Breast epithelium (tissue), 4 donors: ENCODE measurements at regions not wholly inside any gene's neighbourhood (a gene's known extent, or its start where the extent isn't known, plus 50 kb on each side); places are given as distances from the start of the nearest gene placed in this dataset.

Experiments
- DNase-seq, 2 donors: peaks; one replicate each; pipeline ENCODE4 v3.0.0-alpha.2; 2019; ENCODE audit warnings: low spot score in 2 of 2
- H3K27ac ChIP-seq, 2 donors: fragments of 200-600 bp; sonication (generic) in 1 of 2; one replicate each; pipeline ENCODE4 v1.5.1; 2016 to 2019; ENCODE audit warnings: mild to moderate bottlenecking in 1 of 2
- H3K27me3 ChIP-seq, 2 donors: fragments of 200-600 bp; sonication (generic) in 1 of 2; one replicate each; pipeline versions ENCODE4 v1.5.1 to v1.6.0; 2017 to 2019; ENCODE audit warnings: control low read depth in 1 of 2, mild to moderate bottlenecking in 1 of 2
- H3K36me3 ChIP-seq: fragments of 200-600 bp; one replicate; pipeline ENCODE4 v1.5.1; 2019
- H3K4me1 ChIP-seq, 2 donors: fragments of 200-600 bp; sonication (generic); one replicate each; pipeline ENCODE4 v1.5.1; 2016 to 2019; ENCODE audit warnings: control low read depth in 1 of 2
- H3K4me3 ChIP-seq, 3 donors: fragments of 200-600 bp; sonication (generic); 1 replicate in 2 of 3; 2 replicates in 1 of 3; pipeline ENCODE4 v1.5.1; 2016 to 2019; ENCODE audit warnings: mild to moderate bottlenecking in 3 of 3, moderate library complexity in 2 of 3
- H3K9me3 ChIP-seq, 2 donors: fragments of 200-600 bp; sonication (generic) in 1 of 2; one replicate each; pipeline ENCODE4 v1.5.1; 2016 to 2019; ENCODE audit warnings: control low read depth in 1 of 2
- CTCF ChIP-seq, 3 donors: fragments of 450-650 bp; IDR thresholded peaks; one replicate each; pipeline ENCODE4 v1.5.1; 2016 to 2017; ENCODE audit warnings: antibody characterized with exemption in 3 of 3, mild to moderate bottlenecking in 3 of 3, moderate library complexity in 3 of 3
- POLR2A ChIP-seq: fragments of 450-650 bp; IDR thresholded peaks from one replicate; pipeline ENCODE4 v1.6.1; 2016; ENCODE audit warnings: antibody characterized with exemption, mild to moderate bottlenecking, moderate library complexity
- POLR2AphosphoS5 ChIP-seq, 3 donors: sonication (generic); formaldehyde crosslinking; IDR thresholded peaks; one replicate each; pipeline ENCODE4 v1.6.1; 2017; ENCODE audit warnings: antibody characterized with exemption in 3 of 3
- intact Hi-C: fragments of 100-400 bp; cut with DNase I; formaldehyde crosslinking; loops from one replicate; pipeline ENCODE4 v1.15.1; 2023; ENCODE audit warnings: low total_unique reads

GRCh38 chr4:22984390-22984789, 291.7 kb downstream of the GBA3 start:
- Histone ChIP-seq H3K27me3 (no peaks in the 10 kb centered on the region), H3K36me3 (no peaks in the 10 kb centered on the region), H3K4me1 (no peaks in the 10 kb centered on the region), H3K4me3 (no peak overlapping the region), H3K9me3 (peaks cover 0 to 14% of the 10 kb centered on the region in 2 donors), H3K27ac (no peak overlapping the region)
- intact Hi-C loops: no loop called here
- TF ChIP-seq POLR2AphosphoS5 (IDR thresholded peaks at IDR 0.05): no peak
- DNase-seq: no peak

DNA sequence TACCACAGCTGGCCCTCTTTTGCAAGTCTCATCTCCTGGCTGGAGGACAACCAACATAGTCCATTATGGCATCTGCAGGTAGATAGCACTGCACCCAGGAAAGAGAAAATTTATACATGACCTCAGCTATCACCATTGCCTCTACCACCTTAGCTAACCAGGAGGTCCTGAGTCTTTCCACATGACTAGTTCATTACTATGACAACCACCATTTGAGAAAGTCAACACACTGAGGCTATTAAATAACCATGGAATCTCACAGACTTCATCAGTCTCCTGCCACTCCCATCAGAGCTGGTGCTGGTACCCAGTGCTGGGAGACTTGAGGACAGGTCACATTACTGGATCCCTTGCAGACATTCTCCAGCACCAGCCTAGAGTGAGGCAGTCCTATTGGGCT, 285.9 kb downstream of the GBA3 start:
- TF ChIP-seq POLR2AphosphoS5 (IDR thresholded peaks at IDR 0.05) (no peak), CTCF (IDR thresholded peaks at IDR 0.05) (no peak), POLR2A (no peak)
- Histone ChIP-seq H3K4me1 (no peaks in the 10 kb centered on the region), H3K27me3 (no peaks in the 10 kb centered on the region), H3K36me3 (no peaks in the 10 kb centered on the region), H3K9me3 (peaks cover 0 to 23% of the 10 kb centered on the region in 2 donors), H3K4me3 (no peak overlapping the region), H3K27ac (no peak overlapping the region)
- no peak for DNase-seq
- intact Hi-C loops: no loop called here

- H3K4me3 ChIP-seq: no peak overlapping the region
- no peaks in the 10 kb centered on the region for H3K27me3 ChIP-seq
- no peak for DNase-seq
- TF ChIP-seq POLR2AphosphoS5 (IDR thresholded peaks at IDR 0.05): no peak
- no peak for TF ChIP-seq POLR2A
- TF ChIP-seq CTCF (IDR thresholded peaks at IDR 0.05): no peak
- peaks cover 0 to 29% of the 10 kb centered on the region in 2 donors for H3K9me3 ChIP-seq
- no peaks in the 10 kb centered on the region for H3K36me3 ChIP-seq
- intact Hi-C loops: no loop called here
- no peaks in the 10 kb centered on the region for H3K4me1 ChIP-seq
- no peak overlapping the region for H3K27ac ChIP-seq
Measured at GRCh38 chr4:22970665-22971064, 277.9 kb downstream of the GBA3 start.

DNA sequence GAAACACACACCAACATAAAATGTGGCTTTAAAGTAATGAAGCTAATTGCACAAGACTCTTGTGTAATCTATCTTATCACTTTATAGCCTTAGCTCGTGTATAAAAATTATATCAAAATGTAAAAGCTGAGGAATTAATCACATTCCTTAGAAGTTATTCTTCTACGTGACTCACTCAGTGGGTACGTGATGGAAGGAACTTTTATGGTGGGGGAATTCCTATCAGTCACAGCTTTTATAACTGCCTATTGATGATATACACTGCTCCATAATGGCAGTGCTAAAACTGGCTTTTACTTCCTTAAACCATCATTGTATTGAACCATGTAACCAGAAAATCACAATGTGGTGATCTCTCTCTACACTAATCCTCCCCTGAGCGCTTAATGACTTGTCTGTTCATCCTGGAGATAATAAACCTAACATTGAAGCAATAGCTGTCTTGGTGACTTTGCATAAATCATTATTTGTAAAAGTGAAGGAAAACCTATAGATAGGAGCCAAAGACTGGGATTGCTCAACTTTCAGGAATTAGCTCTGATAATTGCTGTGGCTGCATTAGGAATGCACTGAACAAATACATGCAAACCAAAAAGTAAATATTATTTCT, 276.7 kb downstream of the GBA3 start:
- DNase-seq: no peak
- no peak overlapping the region for H3K27ac ChIP-seq
- TF ChIP-seq CTCF (IDR thresholded peaks at IDR 0.05): no peak
- TF ChIP-seq POLR2A: no peak
- no peak for TF ChIP-seq POLR2AphosphoS5 (IDR thresholded peaks at IDR 0.05)
- intact Hi-C loops: no loop called here
- H3K4me1 ChIP-seq: no peaks in the 10 kb centered on the region
- H3K4me3 ChIP-seq: no peak overlapping the region
- H3K27me3 ChIP-seq: no peaks in the 10 kb centered on the region
- peaks cover 0 to 19% of the 10 kb centered on the region in 2 donors for H3K9me3 ChIP-seq
- no peaks in the 10 kb centered on the region for H3K36me3 ChIP-seq

GRCh38 chr4:22962295-22962694, 269.6 kb downstream of the GBA3 start:
- intact Hi-C loops: no loop called here
- Histone ChIP-seq H3K36me3 (no peaks in the 10 kb centered on the region), H3K4me1 (no peaks in the 10 kb centered on the region), H3K4me3 (no peak overlapping the region), H3K27me3 (no peaks in the 10 kb centered on the region), H3K27ac (no peak overlapping the region), H3K9me3 (no peaks in the 10 kb centered on the region)
- no peak for DNase-seq
- TF ChIP-seq CTCF (IDR thresholded peaks at IDR 0.05) (peak in 1 of 3 donors; percentile 17), POLR2A (no peak), POLR2AphosphoS5 (IDR thresholded peaks at IDR 0.05) (no peak)

- no peak for DNase-seq
- TF ChIP-seq POLR2A: no peak
- no peak for TF ChIP-seq POLR2AphosphoS5 (IDR thresholded peaks at IDR 0.05)
- TF ChIP-seq CTCF (IDR thresholded peaks at IDR 0.05): no peak
- intact Hi-C loops: no loop called here
Measured at GRCh38 chr4:22959483-22959882, 266.7 kb downstream of the GBA3 start.

More at GRCh38 chr4:22959483-22959882, 266.7 kb downstream of the GBA3 start:
- H3K27me3 ChIP-seq: no peaks in the 10 kb centered on the region
- H3K36me3 ChIP-seq: no peaks in the 10 kb centered on the region
- no peaks in the 10 kb centered on the region for H3K4me1 ChIP-seq
- H3K9me3 ChIP-seq: no peaks in the 10 kb centered on the region
- H3K27ac ChIP-seq: no peak overlapping the region
- no peak overlapping the region for H3K4me3 ChIP-seq
